SJCRH30 (cell line): ENCODE measurements at regions not wholly inside any gene's neighbourhood (a gene's known extent, or its start where the extent isn't known, plus 50 kb on each side); places are given as distances from the start of the nearest gene placed in this dataset.

ENCODE experiments used
- DNase-seq, 2 experiments: peaks; one replicate each; pipeline ENCODE4 v3.0.0-alpha.2; 2015 to 2020
- H3K27ac ChIP-seq: fragments of 250-450 bp; sonication (Bioruptor Pico); 2 replicates; pipeline ENCODE4 v1.5.1; 2020; ENCODE audit warnings: mild to moderate bottlenecking, moderate library complexity
- H3K27me3 ChIP-seq: fragments of 250-450 bp; sonication (Bioruptor Pico); 2 replicates; pipeline ENCODE4 v1.5.1; 2020; ENCODE audit warnings: mild to moderate bottlenecking, moderate library complexity
- H3K36me3 ChIP-seq: fragments of 250-450 bp; sonication (Bioruptor Pico); 2 replicates; pipeline ENCODE4 v1.5.1; 2020; ENCODE audit warnings: mild to moderate bottlenecking, moderate library complexity
- H3K4me1 ChIP-seq: fragments of 250-450 bp; sonication (Bioruptor Pico); 2 replicates; pipeline ENCODE4 v1.5.1; 2020; ENCODE audit warnings: mild to moderate bottlenecking, moderate library complexity
- H3K4me3 ChIP-seq: fragments of 250-450 bp; sonication (Bioruptor Pico); 2 replicates; pipeline ENCODE4 v1.5.1; 2020; ENCODE audit warnings: mild to moderate bottlenecking, moderate library complexity
- H3K9me3 ChIP-seq: fragments of 250-450 bp; sonication (Bioruptor Pico); replicated peaks from 2 replicates; pipeline ENCODE4 v1.5.1; 2020; ENCODE audit warnings: mild to moderate bottlenecking, moderate library complexity

DNA sequence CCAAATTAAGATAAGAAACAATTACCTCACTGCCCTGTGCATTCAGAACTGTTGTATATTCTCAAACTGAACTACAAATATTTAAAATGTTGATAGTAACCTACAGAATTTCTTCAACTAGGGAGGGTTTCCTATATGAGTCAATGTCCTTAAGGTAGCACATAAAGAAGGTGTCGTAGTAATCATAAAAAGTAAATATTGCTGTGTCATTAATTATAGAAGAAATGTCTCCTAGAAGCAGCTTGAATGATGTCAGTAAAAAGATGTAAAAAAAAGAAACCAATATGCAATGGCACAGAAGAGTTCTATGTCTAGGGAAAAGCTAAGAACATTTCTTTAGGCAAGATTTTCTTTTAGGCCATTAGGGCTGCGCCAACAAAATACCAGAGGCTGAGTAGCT is 559.6 kb upstream of the EPHA5 start:
- Histone ChIP-seq H3K4me1 (no peaks in the 10 kb centered on the region; the same call in 1 of the 2 replicates), H3K4me3 (no peak overlapping the region), H3K36me3 (no peaks in the 10 kb centered on the region), H3K9me3 (no peaks in the 10 kb centered on the region), H3K27ac (no peak overlapping the region), H3K27me3 (no peaks in the 10 kb centered on the region)
- no peak for DNase-seq

DNA sequence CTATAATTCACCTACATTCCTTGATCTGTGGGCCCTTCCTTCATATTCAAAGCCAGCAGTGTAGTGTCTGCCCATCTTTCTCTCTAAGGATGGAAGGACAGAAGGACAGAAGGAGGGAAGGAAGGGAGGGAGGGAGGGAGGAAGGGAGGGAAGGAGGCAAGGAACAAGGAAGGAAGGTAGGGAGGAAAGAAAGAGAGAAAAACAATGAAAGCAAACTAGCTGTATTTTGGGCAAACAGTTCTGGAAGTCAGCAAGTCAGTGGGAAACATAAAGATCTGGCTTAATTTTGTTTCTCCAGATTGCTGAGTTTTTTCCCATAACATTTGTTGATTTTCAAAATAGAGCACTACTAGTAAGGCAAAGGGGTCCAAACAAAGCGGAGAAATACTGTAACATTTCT is 555.2 kb upstream of the EPHA5 start:
- H3K4me1 ChIP-seq = no peaks in the 10 kb centered on the region; the same call in 1 of the 2 replicates
- no peak for DNase-seq
- no peaks in the 10 kb centered on the region for H3K36me3 ChIP-seq
- H3K27ac ChIP-seq = no peak overlapping the region
- no peak overlapping the region for H3K4me3 ChIP-seq
- H3K27me3 ChIP-seq = no peaks in the 10 kb centered on the region
- H3K9me3 ChIP-seq = no peaks in the 10 kb centered on the region

DNA sequence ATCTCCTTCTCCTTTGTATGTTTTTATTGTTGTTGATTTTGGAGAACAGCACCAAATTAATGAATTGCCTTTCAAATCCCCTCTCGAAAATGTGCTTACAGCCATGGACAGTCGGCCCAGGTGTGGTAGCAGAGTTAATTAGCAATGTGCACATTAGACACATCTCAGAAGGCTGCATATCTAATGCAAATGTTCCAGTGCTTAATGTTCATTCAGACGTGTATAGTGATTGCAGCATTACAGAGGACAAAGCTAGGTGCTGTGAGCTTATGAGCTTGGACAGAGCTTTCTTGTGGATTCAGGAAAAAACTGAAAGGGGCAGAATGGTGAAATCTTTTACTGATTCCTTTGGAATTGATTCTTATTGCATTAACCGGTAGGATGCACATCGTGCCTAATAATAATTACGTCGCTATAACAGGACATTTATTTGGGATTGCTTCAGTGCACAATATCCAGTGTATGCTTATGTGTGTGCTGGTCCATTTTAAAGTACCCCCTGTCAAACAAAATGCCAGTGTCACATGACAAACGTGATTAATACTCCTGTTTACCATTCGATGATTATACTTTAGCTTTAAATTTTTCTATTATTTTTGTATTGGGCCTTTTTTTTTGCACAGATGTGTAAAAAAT is 552.9 kb upstream of the EPHA5 start:
- peak overlapping the region; percentile 15; the same call in 1 of the 2 replicates for H3K27ac ChIP-seq
- no peaks in the 10 kb centered on the region for H3K9me3 ChIP-seq
- H3K4me1 ChIP-seq = no peaks in the 10 kb centered on the region; the same call in 1 of the 2 replicates
- H3K36me3 ChIP-seq = no peaks in the 10 kb centered on the region
- H3K27me3 ChIP-seq = no peaks in the 10 kb centered on the region
- peak; percentile 3 to 43 for DNase-seq
- H3K4me3 ChIP-seq = no peak overlapping the region

GRCh38 chr4:66219401-66219800 is 549.1 kb upstream of the EPHA5 start:
- no peak overlapping the region for H3K27ac ChIP-seq
- no peak for DNase-seq
- no peaks in the 10 kb centered on the region for H3K9me3 ChIP-seq
- H3K4me3 ChIP-seq = no peak overlapping the region
- no peaks in the 10 kb centered on the region for H3K27me3 ChIP-seq
- no peaks in the 10 kb centered on the region for H3K4me1 ChIP-seq
- no peaks in the 10 kb centered on the region for H3K36me3 ChIP-seq

DNA sequence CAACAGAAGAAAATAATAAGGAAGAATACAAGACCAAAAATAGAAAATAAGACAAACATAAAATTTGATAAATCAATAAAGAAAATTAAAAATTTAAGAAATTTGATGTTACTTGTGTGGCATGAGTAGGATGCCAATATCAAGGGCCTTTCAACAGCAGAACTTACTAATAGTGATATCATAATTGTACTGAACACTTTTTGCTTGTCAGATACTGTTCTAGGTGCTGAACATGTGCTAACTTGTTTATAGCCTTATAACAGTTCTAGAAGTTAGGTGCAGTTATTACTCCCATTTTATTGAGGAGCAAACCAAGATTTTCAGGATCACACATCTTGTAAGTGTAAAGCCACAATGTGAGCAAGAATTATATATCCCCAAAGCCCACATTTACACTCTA is 546.0 kb upstream of the EPHA5 start:
- no peaks in the 10 kb centered on the region for H3K9me3 ChIP-seq
- H3K27me3 ChIP-seq = no peaks in the 10 kb centered on the region
- no peaks in the 10 kb centered on the region for H3K36me3 ChIP-seq
- no peak overlapping the region for H3K27ac ChIP-seq
- no peak for DNase-seq
- H3K4me3 ChIP-seq = no peak overlapping the region
- H3K4me1 ChIP-seq = no peaks in the 10 kb centered on the region

DNA sequence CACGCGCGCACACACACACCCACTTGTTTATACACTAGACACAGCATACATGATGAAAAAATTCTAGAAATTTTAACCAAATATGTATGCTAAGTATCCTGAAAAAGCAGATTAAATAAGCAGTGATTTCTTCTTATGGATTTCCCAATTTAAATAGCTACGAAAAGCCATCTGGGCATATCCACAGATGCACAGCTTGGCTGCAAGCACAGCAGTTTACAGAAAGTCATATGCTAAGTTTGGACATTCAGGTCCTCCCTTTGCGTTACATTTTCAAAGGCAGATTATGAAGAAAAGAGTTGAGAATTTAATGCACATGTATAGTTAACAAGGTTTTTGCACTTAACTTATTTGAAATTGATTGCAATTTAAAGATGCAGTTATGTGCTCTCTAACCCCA is 542.2 kb upstream of the EPHA5 start:
- H3K9me3 ChIP-seq = no peaks in the 10 kb centered on the region
- no peaks in the 10 kb centered on the region for H3K27me3 ChIP-seq
- no peak overlapping the region for H3K4me3 ChIP-seq
- no peak overlapping the region for H3K27ac ChIP-seq
- no peaks in the 10 kb centered on the region for H3K4me1 ChIP-seq
- no peak for DNase-seq
- H3K36me3 ChIP-seq = no peaks in the 10 kb centered on the region

DNA sequence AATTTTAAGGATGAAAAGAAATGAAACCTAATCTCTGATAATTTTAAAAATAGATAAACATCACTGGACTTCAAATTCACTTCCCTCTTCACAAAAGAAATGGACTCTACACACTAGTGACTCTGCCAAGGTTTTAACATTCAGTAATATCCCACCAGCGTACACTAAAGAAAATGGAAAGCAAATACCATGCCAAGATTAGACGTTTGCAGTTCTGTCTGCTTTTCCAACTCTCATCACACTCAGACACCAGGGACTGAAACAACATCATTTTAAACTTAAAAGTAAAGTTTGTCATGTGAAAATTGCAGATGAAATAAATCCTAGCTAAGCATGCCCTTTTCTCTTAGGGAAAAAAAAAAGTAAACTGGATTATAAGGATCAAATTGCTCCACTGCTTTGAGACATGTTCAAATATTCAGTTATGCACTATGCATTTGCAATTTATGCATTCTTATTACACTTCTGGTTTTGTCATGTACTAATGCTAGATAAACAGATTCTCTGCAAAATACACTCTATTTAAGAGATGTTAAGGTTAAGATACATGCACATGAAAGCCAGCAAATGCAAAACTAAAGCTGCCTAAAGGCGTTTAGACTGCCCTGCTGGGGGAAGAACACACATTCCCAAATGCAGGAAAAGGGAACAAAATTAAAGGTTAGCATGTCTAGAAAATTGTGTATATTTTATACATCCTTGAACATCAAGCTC is 534.4 kb upstream of the EPHA5 start:
- H3K4me3 ChIP-seq = no peak overlapping the region
- no peaks in the 10 kb centered on the region for H3K27me3 ChIP-seq
- H3K36me3 ChIP-seq = no peaks in the 10 kb centered on the region
- H3K4me1 ChIP-seq = no peaks in the 10 kb centered on the region
- H3K9me3 ChIP-seq = no peaks in the 10 kb centered on the region
- DNase-seq = no peak
- no peak overlapping the region for H3K27ac ChIP-seq

- no peaks in the 10 kb centered on the region for H3K4me1 ChIP-seq
- no peaks in the 10 kb centered on the region for H3K27me3 ChIP-seq
- DNase-seq = no peak
- no peaks in the 10 kb centered on the region for H3K36me3 ChIP-seq
- H3K27ac ChIP-seq = no peak overlapping the region
- no peak overlapping the region for H3K4me3 ChIP-seq
- H3K9me3 ChIP-seq = no peaks in the 10 kb centered on the region
These were observed 532.6 kb upstream of the EPHA5 start for GRCh38 chr4:66202870-66203269.

DNA sequence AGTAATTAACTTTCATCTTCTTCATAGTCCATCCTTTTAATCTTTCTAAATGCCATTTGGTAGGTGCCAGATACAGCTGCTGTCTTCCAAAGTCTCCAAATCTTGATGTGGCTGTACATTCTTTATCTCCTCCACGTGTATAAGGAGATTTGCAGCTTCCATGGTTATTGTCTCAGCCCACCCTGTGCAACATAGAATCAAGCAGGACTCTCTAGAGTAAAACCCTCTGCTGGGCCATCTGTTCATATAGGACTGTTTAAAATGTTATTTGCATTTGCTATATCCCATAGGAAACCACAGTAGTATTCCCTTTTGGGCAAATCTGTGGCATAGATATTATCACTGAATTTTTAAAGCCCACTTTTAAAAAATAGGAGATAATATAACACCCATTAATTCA is 527.2 kb upstream of the EPHA5 start:
- Histone ChIP-seq H3K4me3 (no peak overlapping the region), H3K4me1 (no peaks in the 10 kb centered on the region), H3K9me3 (no peaks in the 10 kb centered on the region), H3K27me3 (no peaks in the 10 kb centered on the region), H3K27ac (no peak overlapping the region), H3K36me3 (no peaks in the 10 kb centered on the region)
- no peak for DNase-seq

DNA sequence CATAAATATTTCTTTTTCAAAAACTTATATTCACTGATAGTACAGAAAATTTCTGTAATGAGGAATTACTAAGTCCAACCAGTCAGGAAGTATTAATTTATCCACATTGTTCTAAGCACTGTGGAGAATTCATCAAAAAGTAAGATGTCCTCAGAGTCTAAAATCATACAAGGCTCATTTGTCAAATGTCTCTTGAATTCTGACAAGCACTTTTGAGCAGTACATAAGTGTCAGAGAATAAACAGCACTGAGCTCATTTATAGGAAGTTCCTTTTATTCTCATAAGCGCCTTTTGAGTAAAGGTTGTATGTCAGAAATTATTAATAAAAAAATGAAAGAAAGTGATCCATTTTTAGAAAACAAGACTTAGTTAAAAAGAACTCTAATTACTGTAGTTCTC is 523.2 kb upstream of the EPHA5 start:
- Histone ChIP-seq H3K36me3 (no peaks in the 10 kb centered on the region), H3K4me1 (no peaks in the 10 kb centered on the region), H3K27ac (no peak overlapping the region), H3K9me3 (no peaks in the 10 kb centered on the region), H3K27me3 (no peaks in the 10 kb centered on the region), H3K4me3 (no peak overlapping the region)
- no peak for DNase-seq

DNA sequence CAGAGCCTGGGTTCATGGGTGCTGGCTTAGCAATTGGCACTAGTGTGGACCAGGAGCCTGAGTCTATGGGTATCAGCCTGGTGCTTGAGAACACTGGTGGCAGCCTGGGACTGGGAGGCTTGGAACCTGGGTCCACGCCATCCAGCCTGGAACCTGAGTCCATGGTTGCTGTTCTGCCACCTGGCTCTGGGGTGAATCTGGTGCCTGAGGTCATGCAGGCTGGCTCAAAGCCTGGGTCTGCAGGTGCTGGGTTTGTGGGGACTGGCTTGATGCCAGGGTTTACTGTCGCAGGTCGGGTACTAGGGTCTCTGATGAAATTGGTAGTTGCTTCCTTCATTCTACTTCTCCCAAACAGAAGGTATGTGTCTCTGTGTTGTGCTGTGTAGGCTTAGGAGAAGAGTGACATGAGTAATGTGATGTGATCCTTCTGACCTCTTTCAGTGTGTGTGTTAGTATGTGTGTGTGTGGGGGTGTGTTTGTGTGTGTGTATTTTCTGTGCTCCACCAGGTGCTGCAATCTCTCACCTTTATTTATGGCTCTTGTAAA is 517.0 kb upstream of the EPHA5 start:
- Histone ChIP-seq H3K27me3 (no peaks in the 10 kb centered on the region), H3K27ac (no peak overlapping the region), H3K4me3 (no peak overlapping the region), H3K4me1 (no peaks in the 10 kb centered on the region), H3K36me3 (no peaks in the 10 kb centered on the region), H3K9me3 (no peaks in the 10 kb centered on the region)
- no peak for DNase-seq

GRCh38 chr4:66186095-66186494 is 515.8 kb upstream of the EPHA5 start:
- Histone ChIP-seq H3K27me3 (no peaks in the 10 kb centered on the region), H3K4me3 (no peak overlapping the region), H3K9me3 (no peaks in the 10 kb centered on the region), H3K4me1 (no peaks in the 10 kb centered on the region), H3K27ac (no peak overlapping the region), H3K36me3 (no peaks in the 10 kb centered on the region)
- DNase-seq = no peak

DNA sequence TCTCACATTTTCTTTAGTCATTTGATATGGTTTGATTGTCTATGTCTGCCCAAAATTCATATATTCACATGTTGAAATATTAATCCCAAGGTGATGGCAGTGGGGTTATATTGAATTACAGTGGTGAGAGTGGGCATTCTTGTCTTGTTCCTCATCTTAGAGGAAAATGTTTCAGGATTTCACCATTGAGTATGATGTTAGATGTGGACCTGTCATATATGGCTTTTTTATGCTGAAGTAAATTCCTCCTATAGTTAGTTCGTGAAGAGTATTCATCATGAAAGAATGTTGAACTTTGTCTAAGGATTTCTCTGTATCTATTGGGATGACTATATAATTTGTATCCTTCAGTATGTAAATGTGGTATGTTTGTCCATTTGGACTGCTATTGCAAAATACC is 512.3 kb upstream of the EPHA5 start:
- Histone ChIP-seq H3K9me3 (no peaks in the 10 kb centered on the region), H3K4me1 (no peaks in the 10 kb centered on the region)

DNA sequence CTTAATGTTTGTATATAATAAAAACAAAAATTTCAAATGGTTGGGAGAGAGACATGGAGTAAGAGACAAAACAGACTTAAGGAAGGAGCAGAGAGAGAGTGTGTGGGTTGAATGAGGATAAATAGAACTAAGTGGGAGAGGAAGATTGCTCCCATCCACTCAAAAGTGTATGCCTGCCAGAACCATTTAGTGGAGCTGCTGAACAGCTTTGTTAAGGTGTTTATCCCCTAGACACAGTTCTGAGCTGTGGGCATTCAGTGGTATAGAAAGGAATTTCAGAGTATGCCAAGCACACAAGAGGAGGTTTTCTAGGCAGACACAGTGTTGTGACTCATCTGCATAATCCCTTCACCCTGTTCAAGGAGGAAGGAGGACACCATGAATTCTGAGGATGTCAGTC is 508.6 kb upstream of the EPHA5 start:
- H3K4me1 ChIP-seq = no peaks in the 10 kb centered on the region
- H3K36me3 ChIP-seq = no peaks in the 10 kb centered on the region
- peak in 1 of 2 experiments; percentile 9 for DNase-seq
- no peak overlapping the region for H3K27ac ChIP-seq
- no peak overlapping the region for H3K4me3 ChIP-seq
- no peaks in the 10 kb centered on the region for H3K27me3 ChIP-seq
- no peaks in the 10 kb centered on the region for H3K9me3 ChIP-seq

More for the DNA sequence above, 512.3 kb upstream of the EPHA5 start:
- DNase-seq = no peak
- H3K27me3 ChIP-seq = no peaks in the 10 kb centered on the region
- no peaks in the 10 kb centered on the region for H3K36me3 ChIP-seq
- H3K4me3 ChIP-seq = no peak overlapping the region
- H3K27ac ChIP-seq = no peak overlapping the region

GRCh38 chr4:66169341-66169740 is 499.1 kb upstream of the EPHA5 start:
- peak; percentile 17 to 43 for DNase-seq
- H3K27ac ChIP-seq = no peak overlapping the region

More at GRCh38 chr4:66169341-66169740, 499.1 kb upstream of the EPHA5 start:
- H3K9me3 ChIP-seq = 0 out of 2 replicates have a peak, but pooled peaks cover 2% of the 10 kb centered on the region
- H3K4me3 ChIP-seq = no peak overlapping the region
- H3K4me1 ChIP-seq = no peaks in the 10 kb centered on the region; the same call in 1 of the 2 replicates
- no peaks in the 10 kb centered on the region for H3K36me3 ChIP-seq
- no peaks in the 10 kb centered on the region for H3K27me3 ChIP-seq
